DMS153 (cell line): ENCODE measurements at regions not wholly inside any gene's neighbourhood (a gene's known extent, or its start where the extent isn't known, plus 50 kb on each side); places are given as distances from the start of the nearest gene placed in this dataset.

ENCODE experiments used
- DNase-seq: peaks from one replicate; lab custom pipeline; 2025; lab: John Stamatoyannopoulos, UW

DNA sequence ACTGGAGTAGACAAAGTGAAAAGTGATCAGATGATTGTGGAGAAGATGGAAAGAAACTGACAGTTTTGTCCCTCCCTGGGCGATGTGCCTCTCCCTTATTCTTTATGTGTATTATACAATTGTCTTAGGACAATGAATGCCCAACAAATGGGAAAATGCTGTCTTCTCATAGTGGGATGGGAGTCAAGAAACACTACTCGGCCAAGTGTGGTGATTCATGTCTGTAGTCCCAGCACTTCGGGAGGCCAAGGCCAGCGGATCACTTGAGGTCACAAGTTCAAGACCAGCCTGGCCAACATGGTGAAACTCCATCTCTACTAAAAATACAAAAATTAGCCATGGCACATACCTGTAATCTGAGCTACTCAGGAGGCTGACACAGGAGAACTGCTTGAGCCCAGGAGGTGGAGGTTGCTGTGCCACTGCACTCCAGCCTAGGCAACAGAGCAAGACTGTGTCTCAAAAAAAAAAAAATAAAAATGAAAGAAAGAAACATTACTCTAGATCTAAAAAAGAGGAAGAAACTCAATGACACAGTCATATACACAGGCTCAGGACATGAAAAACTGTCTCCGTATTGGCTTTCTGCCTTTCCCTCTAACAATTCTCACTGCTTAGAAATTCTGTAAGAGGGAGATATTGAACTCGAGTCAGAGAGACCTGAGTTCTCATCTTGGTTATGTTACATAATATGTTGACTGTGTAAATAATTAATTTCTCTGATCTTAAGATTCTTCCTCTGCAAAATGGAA, 67.9 kb upstream of the TARS1 start:
- DNase-seq = no peak

DNA sequence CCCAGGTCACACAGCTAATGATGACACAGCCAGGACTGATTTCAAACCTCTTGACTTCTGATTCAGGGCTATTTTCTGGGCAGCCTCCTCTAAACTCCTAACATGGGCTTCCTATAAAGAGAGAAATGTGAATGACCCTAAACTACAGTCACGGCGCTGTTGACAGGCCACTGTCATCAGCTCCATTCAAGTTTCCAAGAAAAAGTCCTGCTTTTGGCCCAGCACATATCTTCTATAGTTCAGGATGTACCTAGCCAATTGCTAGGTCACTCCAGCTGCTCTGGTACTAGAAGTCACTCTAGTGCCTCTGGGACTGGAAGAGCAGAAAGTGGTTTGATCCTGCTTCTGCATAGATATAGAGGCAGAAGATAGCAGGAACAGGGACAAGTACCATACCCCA, 64.9 kb upstream of the TARS1 start:
- DNase-seq = no peak

DNA sequence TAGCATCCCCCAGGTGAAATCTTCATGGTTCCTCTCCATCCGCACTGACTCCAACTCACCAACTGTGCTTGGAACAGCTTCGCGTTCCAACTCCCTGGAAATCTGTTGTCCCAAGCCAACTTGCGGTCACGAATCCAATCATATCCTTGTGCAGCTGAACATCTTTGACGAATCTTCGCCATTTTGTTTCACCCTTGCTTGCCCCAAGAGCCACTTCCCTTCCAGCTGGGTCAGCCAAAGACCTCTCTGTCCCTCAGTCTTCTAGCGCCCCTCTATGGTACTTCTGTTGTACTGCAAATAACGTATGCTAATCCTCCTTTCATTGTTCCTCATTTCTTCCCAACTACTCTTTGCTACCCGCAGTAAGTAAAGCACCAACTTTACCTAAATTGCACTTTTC, 61.0 kb upstream of the TARS1 start:
- DNase-seq = no peak

DNA sequence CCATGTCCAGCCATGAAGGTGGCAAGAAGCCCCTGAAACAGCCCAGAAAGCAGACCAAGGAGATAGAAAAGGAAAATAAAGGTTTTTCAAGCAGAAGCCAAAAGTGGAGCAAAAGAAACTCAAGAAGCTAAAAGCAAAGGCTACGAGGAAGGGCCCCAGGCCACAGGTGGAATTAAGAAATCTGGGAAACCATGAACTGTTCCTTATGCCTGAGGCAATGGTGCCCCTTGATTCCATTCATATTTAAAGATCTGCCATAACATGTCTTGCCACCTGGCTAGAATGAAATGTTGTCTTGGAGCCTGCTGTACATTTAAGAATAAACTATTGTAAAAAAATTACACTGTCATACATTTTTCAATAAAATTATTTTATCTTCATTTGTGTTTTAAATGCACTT, 59.5 kb upstream of the TARS1 start:
- no peak for DNase-seq
